Skeletal muscle satellite cell (primary cell): ENCODE measurements at regions not wholly inside any gene's neighbourhood (a gene's known extent, or its start where the extent isn't known, plus 50 kb on each side); places are given as distances from the start of the nearest gene placed in this dataset.
"Not testable (repeated sequence)": the region's sequence is repeated elsewhere in the genome, so short reads cannot be mapped to it uniquely, and the experiment has no call there.

Experiments used
- H3K27me3 ChIP-seq: 2 replicates; pipeline ENCODE4 v1.7.0; 2013; ENCODE audit warnings: low read length; ENCODE audit not compliant: control insufficient read depth, insufficient read depth
- H3K36me3 ChIP-seq: 2 replicates; pipeline ENCODE4 v1.7.0; 2013; ENCODE audit warnings: mild to moderate bottlenecking, control low read depth, low read length; ENCODE audit not compliant: insufficient read depth
- H3K4me1 ChIP-seq: 2 replicates; pipeline ENCODE4 v1.7.0; 2013; ENCODE audit warnings: low read length; ENCODE audit not compliant: control insufficient read depth, insufficient read depth
- H3K4me2 ChIP-seq: 2 replicates; pipeline ENCODE4 v1.7.0; 2013; ENCODE audit warnings: mild to moderate bottlenecking, low read length
- H3K4me3 ChIP-seq: 2 replicates; pipeline ENCODE4 v1.7.0; 2013; ENCODE audit warnings: low read length
- H3K9ac ChIP-seq: 2 replicates; pipeline ENCODE4 v1.7.0; 2013; ENCODE audit warnings: mild to moderate bottlenecking, low read depth, low read length, moderate library complexity
- H3K9me3 ChIP-seq: replicated peaks from 2 replicates; pipeline ENCODE4 v1.7.0; 2013; ENCODE audit warnings: mild to moderate bottlenecking, control low read depth, low read length

GRCh38 chr7:42720991-42721796, 190.7 kb downstream of the C7orf25 start:
- peaks cover 9% of the 10 kb centered on the region for H3K27me3 ChIP-seq
- no peak overlapping the region for H3K4me3 ChIP-seq
- no peaks in the 10 kb centered on the region for H3K36me3 ChIP-seq
- no peak overlapping the region for H3K9ac ChIP-seq
- H3K4me2 ChIP-seq: no peak overlapping the region
- H3K4me1 ChIP-seq: no peaks in the 10 kb centered on the region
- H3K9me3 ChIP-seq: no peaks in the 10 kb centered on the region

GRCh38 chr7:42720012-42720411, 191.9 kb downstream of the C7orf25 start:
- no peak overlapping the region for H3K9ac ChIP-seq
- H3K4me1 ChIP-seq: no peaks in the 10 kb centered on the region
- H3K4me2 ChIP-seq: no peak overlapping the region
- H3K27me3 ChIP-seq: peaks cover 9% of the 10 kb centered on the region
- H3K4me3 ChIP-seq: no peak overlapping the region
- no peaks in the 10 kb centered on the region for H3K9me3 ChIP-seq
- no peaks in the 10 kb centered on the region for H3K36me3 ChIP-seq

GRCh38 chr7:42718466-42718865, 193.4 kb downstream of the C7orf25 start:
- not testable (repeated sequence) for H3K9me3 ChIP-seq, H3K36me3 ChIP-seq, H3K27me3 ChIP-seq, H3K4me1 ChIP-seq, H3K4me2 ChIP-seq, H3K9ac ChIP-seq, H3K4me3 ChIP-seq

DNA sequence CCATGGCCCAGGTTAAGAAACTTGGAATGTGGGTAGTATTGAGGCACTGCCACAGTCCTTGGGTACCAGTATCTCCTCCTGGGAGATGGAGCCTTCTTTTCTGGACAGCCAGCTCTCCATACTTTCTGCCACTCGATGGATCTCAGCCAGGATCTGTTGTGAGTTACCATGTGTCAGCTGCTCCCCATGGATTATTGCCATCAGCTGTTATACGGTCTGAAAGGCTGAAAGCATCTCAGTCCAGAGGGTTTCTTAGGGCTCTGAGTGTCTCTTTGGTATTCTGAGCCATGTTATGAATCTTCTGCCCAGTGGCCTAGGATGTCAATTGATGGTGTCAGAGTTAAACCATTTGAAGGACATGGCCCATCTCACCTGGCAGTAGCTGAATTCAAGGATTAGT, 197.5 kb downstream of the C7orf25 start:
- Histone ChIP-seq H3K4me1 (no peaks in the 10 kb centered on the region), H3K9me3 (no peaks in the 10 kb centered on the region), H3K9ac (no peak overlapping the region), H3K27me3 (peaks cover 6% of the 10 kb centered on the region), H3K4me3 (no peak overlapping the region), H3K4me2 (no peak overlapping the region), H3K36me3 (no peaks in the 10 kb centered on the region)

DNA sequence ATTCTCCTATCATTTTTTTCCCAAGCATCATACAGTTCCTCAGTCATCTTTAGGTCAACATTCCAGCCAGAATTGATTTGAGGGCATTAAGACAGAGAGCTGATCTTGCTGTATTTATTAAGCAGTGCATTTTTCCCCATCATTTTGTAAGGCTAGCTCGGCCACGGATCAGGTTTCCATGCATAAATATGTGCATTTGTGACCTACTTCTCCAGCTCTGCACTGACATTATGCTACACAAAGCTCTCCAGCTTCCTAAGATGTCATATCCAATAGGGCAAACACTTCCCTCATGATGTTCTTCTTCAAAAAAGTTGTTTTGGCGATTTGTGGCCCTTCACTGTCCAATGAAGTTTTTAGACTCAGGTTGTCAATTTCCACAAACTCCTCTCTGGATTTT, 202.6 kb downstream of the C7orf25 start:
- H3K36me3 ChIP-seq: no peaks in the 10 kb centered on the region

DNA sequence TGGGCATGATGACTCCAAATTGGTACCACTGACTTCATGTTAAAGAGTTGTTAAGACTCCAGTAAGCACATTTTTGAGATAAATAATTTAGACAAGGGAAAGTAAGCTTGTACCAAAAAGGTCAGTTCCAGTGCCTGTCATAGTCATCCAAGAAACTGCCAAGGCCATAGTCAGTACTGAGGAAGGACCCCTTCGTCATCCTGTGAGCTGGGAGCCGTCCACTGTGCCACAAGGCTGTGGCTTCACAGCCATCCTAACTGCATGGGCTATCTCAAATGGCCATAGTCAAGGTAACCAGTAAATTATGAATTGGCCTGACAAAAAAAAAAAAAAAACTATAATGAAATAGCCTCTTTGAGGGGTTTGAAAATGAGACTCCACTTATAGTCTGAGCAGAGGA, 207.2 kb downstream of the C7orf25 start:
- H3K36me3 ChIP-seq: no peaks in the 10 kb centered on the region
- H3K4me1 ChIP-seq: no peaks in the 10 kb centered on the region
- no peak overlapping the region for H3K4me2 ChIP-seq
- H3K9ac ChIP-seq: no peak overlapping the region
- peaks cover 14% of the 10 kb centered on the region for H3K27me3 ChIP-seq
- no peaks in the 10 kb centered on the region for H3K9me3 ChIP-seq
- no peak overlapping the region for H3K4me3 ChIP-seq

More for the DNA sequence above, 202.6 kb downstream of the C7orf25 start:
- H3K4me2 ChIP-seq: no peak overlapping the region
- H3K4me1 ChIP-seq: no peaks in the 10 kb centered on the region
- H3K27me3 ChIP-seq: peaks cover 13% of the 10 kb centered on the region
- no peaks in the 10 kb centered on the region for H3K9me3 ChIP-seq
- H3K4me3 ChIP-seq: no peak overlapping the region
- H3K9ac ChIP-seq: no peak overlapping the region

DNA sequence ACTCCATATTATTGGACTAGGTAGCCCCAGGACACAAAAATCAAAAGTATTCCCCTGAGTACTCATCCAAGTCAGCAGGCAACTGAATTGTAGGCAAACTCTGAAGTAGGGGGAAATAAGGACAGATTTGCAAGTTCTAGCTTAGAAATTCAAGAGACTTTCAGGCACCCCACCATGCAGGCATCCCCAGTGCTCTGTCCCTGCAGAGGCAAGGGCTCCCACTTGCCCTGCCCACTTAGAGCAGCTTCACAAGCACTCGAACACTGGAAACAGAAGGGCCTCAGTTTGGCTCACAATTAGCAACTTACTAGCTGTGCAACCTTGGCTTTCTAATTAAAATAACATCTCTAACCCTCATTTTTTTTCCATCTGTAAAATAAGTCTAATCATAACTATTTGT, 209.2 kb downstream of the C7orf25 start:
- Histone ChIP-seq H3K27me3 (peaks cover 14% of the 10 kb centered on the region), H3K4me2 (no peak overlapping the region), H3K4me1 (no peaks in the 10 kb centered on the region), H3K9ac (no peak overlapping the region), H3K4me3 (no peak overlapping the region), H3K9me3 (no peaks in the 10 kb centered on the region), H3K36me3 (no peaks in the 10 kb centered on the region)

- H3K27me3 ChIP-seq: peaks cover 19% of the 10 kb centered on the region
Observed at GRCh38 chr7:42700406-42701327, 211.2 kb downstream of the C7orf25 start.

GRCh38 chr7:42699380-42700178, 212.3 kb downstream of the C7orf25 start:
- no peaks in the 10 kb centered on the region for H3K4me1 ChIP-seq
- H3K4me2 ChIP-seq: no peak overlapping the region
- H3K4me3 ChIP-seq: no peak overlapping the region
- H3K27me3 ChIP-seq: peaks cover 23% of the 10 kb centered on the region
- H3K9me3 ChIP-seq: no peaks in the 10 kb centered on the region
- H3K36me3 ChIP-seq: no peaks in the 10 kb centered on the region
- no peak overlapping the region for H3K9ac ChIP-seq

More at GRCh38 chr7:42700406-42701327, 211.2 kb downstream of the C7orf25 start:
- no peak overlapping the region for H3K4me3 ChIP-seq
- H3K4me2 ChIP-seq: no peak overlapping the region
- H3K9ac ChIP-seq: no peak overlapping the region
- no peaks in the 10 kb centered on the region for H3K4me1 ChIP-seq
- no peaks in the 10 kb centered on the region for H3K36me3 ChIP-seq
- H3K9me3 ChIP-seq: no peaks in the 10 kb centered on the region

DNA sequence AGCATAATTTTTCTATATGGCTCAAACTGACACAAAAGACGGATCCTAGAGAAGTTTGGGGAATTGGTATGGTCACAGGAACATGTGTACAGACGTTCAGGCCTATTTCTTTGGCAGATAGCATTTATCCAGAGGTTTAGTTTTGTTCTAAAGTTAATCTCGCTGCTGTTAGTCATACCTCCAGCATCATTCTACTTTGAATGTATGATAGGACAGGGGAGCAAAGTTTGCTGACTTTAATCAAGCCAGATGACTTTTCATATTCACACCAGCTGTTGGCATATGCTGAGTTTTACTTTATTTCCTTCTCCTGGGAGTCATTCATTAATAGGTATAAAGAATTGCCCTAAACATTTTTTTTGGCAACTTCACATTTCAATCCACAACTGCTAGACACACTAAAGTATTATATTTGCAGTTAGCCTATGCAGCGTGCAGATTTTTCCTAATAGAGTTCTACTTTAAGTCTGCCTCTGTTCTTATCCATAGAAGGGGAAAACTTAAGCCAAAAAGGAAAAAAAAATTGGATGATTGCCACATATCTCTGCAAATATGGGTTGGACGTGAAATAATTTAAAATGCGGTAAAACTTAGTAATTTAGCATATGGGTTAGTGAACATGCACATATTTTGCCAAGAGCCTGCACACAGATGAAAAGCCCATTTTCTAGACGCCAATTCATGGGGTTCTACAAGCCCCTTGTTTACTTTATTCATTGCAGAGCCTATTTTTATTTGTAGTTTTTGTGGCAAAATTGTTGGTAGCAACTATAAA, 213.1 kb downstream of the C7orf25 start:
- no peak overlapping the region for H3K4me3 ChIP-seq
- H3K4me1 ChIP-seq: no peaks in the 10 kb centered on the region
- no peak overlapping the region for H3K9ac ChIP-seq
- H3K9me3 ChIP-seq: no peaks in the 10 kb centered on the region
- peaks cover 31% of the 10 kb centered on the region for H3K27me3 ChIP-seq
- no peak overlapping the region for H3K4me2 ChIP-seq
- H3K36me3 ChIP-seq: no peaks in the 10 kb centered on the region
